ENCODE measurements at regions not wholly inside any gene's neighbourhood (a gene's known extent, or its start where the extent isn't known, plus 50 kb on each side); places are given as distances from the start of the nearest gene placed in this dataset.
"Not testable (repeated sequence)": the region's sequence is repeated elsewhere in the genome, so short reads cannot be mapped to it uniquely, and the experiment has no call there.

- not testable (repeated sequence) for TF ChIP-seq CTCF (IDR thresholded peaks at IDR 0.05; ENCODE audit: poor library complexity, severe bottlenecking); TAF1 (IDR thresholded peaks at IDR 0.05; ENCODE audit: low read depth); POLR2AphosphoS5 (IDR thresholded peaks at IDR 0.05); REST (IDR thresholded peaks at IDR 0.05; ENCODE audit: borderline replicate concordance); RAD21 (conservative IDR thresholded peaks at IDR 0.05); EP300 (conservative IDR thresholded peaks at IDR 0.05; ENCODE audit: poor library complexity, severe bottlenecking); EZH2 (IDR thresholded peaks at IDR 0.05; ENCODE audit: borderline replicate concordance, insufficient read depth, low read length, poor library complexity, severe bottlenecking); MXI1 (conservative IDR thresholded peaks at IDR 0.05; ENCODE audit: poor library complexity, severe bottlenecking)
These were observed 494.1 kb upstream of the NR5A2 start for GRCh38 chr1:199533361-199533760.

Data from neural cell (in vitro differentiated cells).